ENCODE measurements at regions not wholly inside any gene's neighbourhood (a gene's known extent, or its start where the extent isn't known, plus 50 kb on each side); places are given as distances from the start of the nearest gene placed in this dataset.
"Not testable (repeated sequence)": the region's sequence is repeated elsewhere in the genome, so short reads cannot be mapped to it uniquely, and the experiment has no call there.

- POLR2A ChIA-PET = no interaction called here
- H3K27me3 ChIP-seq (ENCODE audit: control insufficient read depth, insufficient read depth, low read length) = no peaks in the 10 kb centered on the region
- no peak overlapping the region for H3K4me3 ChIP-seq (ENCODE audit: low read depth, low read length)
- no peak for DNase-seq (ENCODE audit: low read depth, low spot score)
- H3K27ac ChIP-seq (ENCODE audit: low read depth, low read length) = no peak overlapping the region
- no peak for TF ChIP-seq CTCF (IDR thresholded peaks at IDR 0.05; ENCODE audit: low read depth, low read length)
- H3K9me3 ChIP-seq (ENCODE audit: control insufficient read depth, insufficient read depth, low read length) = peaks cover 4% of the 10 kb centered on the region; the same call in 1 of the 2 replicates
- CTCF ChIA-PET = no interaction called here
Measured at GRCh38 chr1:166673722-166674121, 165.6 kb upstream of the POGK start.

GRCh38 chr1:166675213-166675612 lies 164.1 kb upstream of the POGK start:
- no peak for DNase-seq (ENCODE audit: low read depth, low spot score)
- POLR2A ChIA-PET = no interaction called here
- Histone ChIP-seq H3K4me3 (ENCODE audit: low read depth, low read length) (no peak overlapping the region), H3K27ac (ENCODE audit: low read depth, low read length) (no peak overlapping the region), H3K27me3 (ENCODE audit: control insufficient read depth, insufficient read depth, low read length) (no peaks in the 10 kb centered on the region), H3K9me3 (ENCODE audit: control insufficient read depth, insufficient read depth, low read length) (peaks cover 4% of the 10 kb centered on the region; the same call in 1 of the 2 replicates)
- CTCF ChIA-PET = no interaction called here
- no peak for TF ChIP-seq CTCF (IDR thresholded peaks at IDR 0.05; ENCODE audit: low read depth, low read length)

- Histone ChIP-seq H3K27ac (ENCODE audit: low read depth, low read length) (no peak overlapping the region), H3K4me3 (ENCODE audit: low read depth, low read length) (no peak overlapping the region), H3K27me3 (ENCODE audit: control insufficient read depth, insufficient read depth, low read length) (no peaks in the 10 kb centered on the region), H3K9me3 (ENCODE audit: control insufficient read depth, insufficient read depth, low read length) (peaks cover 4% of the 10 kb centered on the region; the same call in 1 of the 2 replicates)
- no peak for DNase-seq (ENCODE audit: low read depth, low spot score)
- CTCF ChIA-PET = no interaction called here
- POLR2A ChIA-PET = no interaction called here
- TF ChIP-seq CTCF (IDR thresholded peaks at IDR 0.05; ENCODE audit: low read depth, low read length) = no peak
Measured at GRCh38 chr1:166676981-166677380, 162.3 kb upstream of the POGK start.

- CTCF ChIA-PET = no interaction called here
- Histone ChIP-seq H3K27ac (ENCODE audit: low read depth, low read length) (no peak overlapping the region), H3K9me3 (ENCODE audit: control insufficient read depth, insufficient read depth, low read length) (peaks cover 2% of the 10 kb centered on the region; the same call in 1 of the 2 replicates), H3K4me3 (ENCODE audit: low read depth, low read length) (no peak overlapping the region), H3K27me3 (ENCODE audit: control insufficient read depth, insufficient read depth, low read length) (no peaks in the 10 kb centered on the region)
- DNase-seq (ENCODE audit: low read depth, low spot score) = no peak
- POLR2A ChIA-PET = no interaction called here
- TF ChIP-seq CTCF (IDR thresholded peaks at IDR 0.05; ENCODE audit: low read depth, low read length) = no peak
Measured at GRCh38 chr1:166679369-166679768, 159.9 kb upstream of the POGK start.

- Histone ChIP-seq H3K27me3 (ENCODE audit: control insufficient read depth, insufficient read depth, low read length) (no peaks in the 10 kb centered on the region), H3K4me3 (ENCODE audit: low read depth, low read length) (no peak overlapping the region), H3K27ac (ENCODE audit: low read depth, low read length) (no peak overlapping the region), H3K9me3 (ENCODE audit: control insufficient read depth, insufficient read depth, low read length) (no peaks in the 10 kb centered on the region)
- no peak for TF ChIP-seq CTCF (IDR thresholded peaks at IDR 0.05; ENCODE audit: low read depth, low read length)
- ChIA-PET CTCF (no interaction called here), POLR2A (no interaction called here)
- no peak for DNase-seq (ENCODE audit: low read depth, low spot score)
Measured at GRCh38 chr1:166682588-166682987, 156.7 kb upstream of the POGK start.

GRCh38 chr1:166684669-166685068 lies 154.6 kb upstream of the POGK start:
- DNase-seq (ENCODE audit: low read depth, low spot score); CTCF ChIA-PET; H3K9me3 ChIP-seq (ENCODE audit: control insufficient read depth, insufficient read depth, low read length); H3K4me3 ChIP-seq (ENCODE audit: low read depth, low read length); POLR2A ChIA-PET; H3K27me3 ChIP-seq (ENCODE audit: control insufficient read depth, insufficient read depth, low read length); H3K27ac ChIP-seq (ENCODE audit: low read depth, low read length): not testable (repeated sequence)

Measured in AG04450 (cell line).